K562 (cell line): ENCODE measurements at regions not wholly inside any gene's neighbourhood (a gene's known extent, or its start where the extent isn't known, plus 50 kb on each side); places are given as distances from the start of the nearest gene placed in this dataset.
A peak's percentile ranks its signal among the peaks of the same experiment; 100 is the strongest.

Experiments
- ATAC-seq: fragments of 200-7000 bp; cut with Tn5 transposase; 3 replicates; pipeline ENCODE4 v1.9.1; 2020; ENCODE audit warnings: moderate library complexity
- BruUV-seq: library from RNA; stranded (reverse); fragments of 400-500 nt; replicated peaks from 2 replicates; lab custom pipeline; 2021; lab: Mats Ljungman, UMichigan
- CTCF ChIA-PET: fragments of 300-600 bp; formaldehyde crosslinking; extraction: SDS; loops from one replicate; lab custom pipeline; 2021; ENCODE audit warnings: low intra/inter-chr PET ratio; lab: Yijun Ruan, JAX
- POLR2A ChIA-PET: fragments of 300-600, 350-650 bp; sonication (Branson Sonifier 250); formaldehyde crosslinking; extraction: SDS; loops from one replicate; lab custom pipeline; 2021; ENCODE audit warnings: antibody characterized with exemption, inconsistent platforms; lab: Yijun Ruan, JAX
- DNase-seq, 4 experiments: peaks; one replicate each; pipeline versions ENCODE4 v3.0.0 to v3.0.0-alpha.2; 2011 to 2018; ENCODE audit warnings: low spot score in 3 of 4, mixed read lengths in 3 of 4; ENCODE audit errors: extremely low read depth in 1 of 4
- FAIRE-seq: peaks from 2 replicates; lab custom pipeline; 2011; peaks lifted over from hg19 to GRCh38; lab: Jason Lieb, UNC
- H2AFZ ChIP-seq: 2 replicates; pipeline ENCODE4 v1.6.0; 2011; ENCODE audit warnings: low read depth, low read length, control low read depth, inconsistent platforms
- H3K27ac ChIP-seq: fragments of 200-600 bp; 3 replicates; pipeline ENCODE4 v1.8.0; 2011; ENCODE audit warnings: low read depth, mild to moderate bottlenecking, control low read depth, inconsistent platforms, low read length, moderate library complexity, mixed read lengths; ENCODE audit errors: extremely low read depth
- H3K27me3 ChIP-seq, 2 experiments: fragments of 300-600 bp in 1 of 2; 2 replicates in 1 of 2; 3 replicates in 1 of 2; pipeline versions ENCODE4 v1.6.0 to v1.8.0; 2011; ENCODE audit warnings: inconsistent platforms in 2 of 2, low read length in 2 of 2, mild to moderate bottlenecking in 1 of 2, mixed read lengths in 1 of 2, moderate library complexity in 1 of 2; ENCODE audit not compliant: control insufficient read depth in 2 of 2, insufficient read depth in 2 of 2
- H3K36me3 ChIP-seq: fragments of 300-600 bp; 3 replicates; pipeline ENCODE4 v1.8.0; 2011; ENCODE audit warnings: mild to moderate bottlenecking, low read length, inconsistent platforms; ENCODE audit not compliant: control insufficient read depth, insufficient read depth
- H3K4me1 ChIP-seq, 2 experiments: fragments of 200-600 bp in 1 of 2; replicated peaks in 1 of 2; 2 replicates in 1 of 2; 3 replicates in 1 of 2; pipeline versions ENCODE4 v1.5.1 to v1.8.0; 2011; ENCODE audit warnings: inconsistent platforms in 2 of 2, low read length in 2 of 2, mild to moderate bottlenecking in 1 of 2, mixed read lengths in 1 of 2, moderate library complexity in 1 of 2; ENCODE audit not compliant: control insufficient read depth in 2 of 2, insufficient read depth in 2 of 2
- H3K4me2 ChIP-seq: 2 replicates; pipeline ENCODE4 v1.6.1; 2011; ENCODE audit warnings: low read length, control low read depth, inconsistent platforms, mixed read lengths; ENCODE audit not compliant: insufficient read depth
- H3K4me3 ChIP-seq: fragments of 200-600 bp; sonication (generic), shearing (Covaris generic); 2 replicates; pipeline ENCODE4 v1.5.1; 2016; ENCODE audit warnings: control low read depth, inconsistent platforms
- H3K79me2 ChIP-seq: fragments of 200-600 bp; 3 replicates; pipeline ENCODE4 v1.8.0; 2011; ENCODE audit warnings: low read length, inconsistent platforms; ENCODE audit not compliant: control insufficient read depth, insufficient read depth
- H3K9ac ChIP-seq, 2 experiments: 2 replicates each; pipeline versions ENCODE4 v1.6.0 to v1.6.1; 2011; ENCODE audit warnings: low read depth in 2 of 2, low read length in 2 of 2, control low read depth in 1 of 2, inconsistent platforms in 1 of 2, mild to moderate bottlenecking in 1 of 2, mixed read lengths in 1 of 2; ENCODE audit not compliant: insufficient read depth in 1 of 2
- H3K9me1 ChIP-seq: one replicate; pipeline ENCODE4 v1.6.0; 2011; ENCODE audit warnings: inconsistent platforms, mild to moderate bottlenecking, low read length, moderate library complexity; ENCODE audit not compliant: control insufficient read depth, insufficient read depth
- H3K9me3 ChIP-seq: replicated peaks from 2 replicates; pipeline ENCODE4 v1.5.1; 2011; ENCODE audit warnings: low read depth, low read length, inconsistent platforms; ENCODE audit not compliant: control insufficient read depth, insufficient read depth
- H4K20me1 ChIP-seq: replicated peaks from 2 replicates; pipeline ENCODE4 v1.6.1; 2011; ENCODE audit warnings: low read length, inconsistent platforms, mixed read lengths; ENCODE audit not compliant: control insufficient read depth, insufficient read depth
- WGBS: fragments of 100-300 bp; shearing (Covaris generic); methylation state at CpG from one replicate; pipeline ENCODE4 v1.1.6; 2016; ENCODE audit warnings: low coverage, mixed read lengths; ENCODE audit not compliant: insufficient coverage; ENCODE audit errors: missing lambda C conversion rate; 5-methylcytosine and 5-hydroxymethylcytosine counted together
- in situ Hi-C: fragments of 300-500 bp; cut with MboI; formaldehyde crosslinking; loops from 4 replicates; pipeline ENCODE4 v1.15.0; 2018; ENCODE audit warnings: inconsistent platforms, mixed read lengths
- intact Hi-C: fragments of 100-400 bp; cut with micrococcal nuclease; formaldehyde crosslinking; loops from 2 replicates; pipeline ENCODE4 v1.14.2; 2022
- TF ChIP-seq, protein P1 (sequence below), 3 experiments: IDR thresholded peaks in 2 of 3; conservative IDR thresholded peaks in 1 of 3; 2 replicates each; pipeline ENCODE4 v1.5.1; 2011 to 2012; ENCODE audit warnings: low read length in 3 of 3, mild to moderate bottlenecking in 3 of 3, control low read depth in 2 of 3, improper control_type of control experiment in 1 of 3, inconsistent platforms in 1 of 3, low read depth in 1 of 3, mixed read lengths in 1 of 3, moderate library complexity in 1 of 3; ENCODE audit not compliant: insufficient read depth in 2 of 3
- TF ChIP-seq, protein P2 (sequence below): IDR thresholded peaks from 2 replicates; pipeline ENCODE4 v1.6.1; 2011; ENCODE audit warnings: borderline replicate concordance, low read depth, mild to moderate bottlenecking, moderate library complexity, low read length; ENCODE audit not compliant: insufficient read depth, poor library complexity, severe bottlenecking

DNA sequence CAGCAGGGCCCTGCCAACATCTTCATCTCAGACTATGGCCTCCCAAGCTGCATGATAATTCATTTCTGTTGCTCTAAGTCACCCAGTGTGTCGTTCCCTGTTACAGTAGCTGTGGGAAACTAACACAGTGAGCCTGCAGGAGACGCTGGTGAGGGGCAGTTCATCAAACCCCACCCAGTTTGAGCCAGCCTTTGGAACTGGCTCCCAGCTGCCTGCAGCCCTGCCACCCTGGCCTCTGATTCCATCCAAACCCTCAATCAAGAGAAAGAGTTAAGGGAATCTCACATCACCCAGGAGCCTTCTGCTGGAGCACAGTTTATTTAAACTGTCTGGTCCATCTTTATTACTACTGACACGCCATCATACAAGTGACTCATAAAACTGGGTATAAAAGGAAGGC lies 64.9 kb upstream of the ZCCHC2 start:
- CTCF ChIA-PET, result no interaction called here
- peak; percentile 26 for FAIRE-seq
- H3K4me3 ChIP-seq, result no peak overlapping the region
- H3K79me2 ChIP-seq, result no peaks in the 10 kb centered on the region
- POLR2A ChIA-PET, result interaction anchor here (1.6 kb wide), 1 partner anchor 9 kb away, joined by 4 read pairs; no protein-coding TSS in a partner anchor
- no peak overlapping the region for H3K9ac ChIP-seq
- no peaks in the 10 kb centered on the region for H3K9me3 ChIP-seq
- H3K9me1 ChIP-seq, result no peaks in the 10 kb centered on the region
- no peaks in the 10 kb centered on the region for H3K36me3 ChIP-seq
- H3K4me1 ChIP-seq, result no peaks in the 10 kb centered on the region; a peak in 1 of 5 replicates
- H3K27me3 ChIP-seq, result no peaks in the 10 kb centered on the region
- no peak overlapping the region for H3K27ac ChIP-seq
- 54% methylated on average over 3 of the region's 3 CpGs for WGBS
- no TSS peak for BruUV-seq
- H4K20me1 ChIP-seq, result no peaks in the 10 kb centered on the region
- in situ Hi-C loops, result no loop called here
- H3K4me2 ChIP-seq, result no peak overlapping the region
- no peak for DNase-seq
- TF ChIP-seq, protein P1, sequence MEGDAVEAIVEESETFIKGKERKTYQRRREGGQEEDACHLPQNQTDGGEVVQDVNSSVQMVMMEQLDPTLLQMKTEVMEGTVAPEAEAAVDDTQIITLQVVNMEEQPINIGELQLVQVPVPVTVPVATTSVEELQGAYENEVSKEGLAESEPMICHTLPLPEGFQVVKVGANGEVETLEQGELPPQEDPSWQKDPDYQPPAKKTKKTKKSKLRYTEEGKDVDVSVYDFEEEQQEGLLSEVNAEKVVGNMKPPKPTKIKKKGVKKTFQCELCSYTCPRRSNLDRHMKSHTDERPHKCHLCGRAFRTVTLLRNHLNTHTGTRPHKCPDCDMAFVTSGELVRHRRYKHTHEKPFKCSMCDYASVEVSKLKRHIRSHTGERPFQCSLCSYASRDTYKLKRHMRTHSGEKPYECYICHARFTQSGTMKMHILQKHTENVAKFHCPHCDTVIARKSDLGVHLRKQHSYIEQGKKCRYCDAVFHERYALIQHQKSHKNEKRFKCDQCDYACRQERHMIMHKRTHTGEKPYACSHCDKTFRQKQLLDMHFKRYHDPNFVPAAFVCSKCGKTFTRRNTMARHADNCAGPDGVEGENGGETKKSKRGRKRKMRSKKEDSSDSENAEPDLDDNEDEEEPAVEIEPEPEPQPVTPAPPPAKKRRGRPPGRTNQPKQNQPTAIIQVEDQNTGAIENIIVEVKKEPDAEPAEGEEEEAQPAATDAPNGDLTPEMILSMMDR (IDR thresholded peaks at IDR 0.05 in 2 of 3, conservative IDR thresholded peaks at IDR 0.05 in 1 of 3; ENCODE audit: insufficient read depth in 2 of 3, low read depth in 1 of 3, low read length in 3 of 3), result peak; percentile 29 to 36 (median 32); a peak in 3 of 6 replicates
- TF ChIP-seq, protein P2, sequence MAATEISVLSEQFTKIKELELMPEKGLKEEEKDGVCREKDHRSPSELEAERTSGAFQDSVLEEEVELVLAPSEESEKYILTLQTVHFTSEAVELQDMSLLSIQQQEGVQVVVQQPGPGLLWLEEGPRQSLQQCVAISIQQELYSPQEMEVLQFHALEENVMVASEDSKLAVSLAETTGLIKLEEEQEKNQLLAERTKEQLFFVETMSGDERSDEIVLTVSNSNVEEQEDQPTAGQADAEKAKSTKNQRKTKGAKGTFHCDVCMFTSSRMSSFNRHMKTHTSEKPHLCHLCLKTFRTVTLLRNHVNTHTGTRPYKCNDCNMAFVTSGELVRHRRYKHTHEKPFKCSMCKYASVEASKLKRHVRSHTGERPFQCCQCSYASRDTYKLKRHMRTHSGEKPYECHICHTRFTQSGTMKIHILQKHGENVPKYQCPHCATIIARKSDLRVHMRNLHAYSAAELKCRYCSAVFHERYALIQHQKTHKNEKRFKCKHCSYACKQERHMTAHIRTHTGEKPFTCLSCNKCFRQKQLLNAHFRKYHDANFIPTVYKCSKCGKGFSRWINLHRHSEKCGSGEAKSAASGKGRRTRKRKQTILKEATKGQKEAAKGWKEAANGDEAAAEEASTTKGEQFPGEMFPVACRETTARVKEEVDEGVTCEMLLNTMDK, result no peak
- peak; percentile 74 for ATAC-seq
- no peak overlapping the region for H2AFZ ChIP-seq
- intact Hi-C loops, result no loop called here
